SK-N-SH (cell line): ENCODE measurements at regions not wholly inside any gene's neighbourhood (a gene's known extent, or its start where the extent isn't known, plus 50 kb on each side); places are given as distances from the start of the nearest gene placed in this dataset.

ENCODE experiments used
- CHD2 ChIP-seq: fragments of 150-350 bp; IDR thresholded peaks from 2 replicates; pipeline ENCODE4 v1.6.1; 2018; ENCODE audit warnings: low read length; ENCODE audit not compliant: partially characterized antibody
- CTCF ChIP-seq: fragments of 200-600 bp; sonication (generic); IDR thresholded peaks from 2 replicates; pipeline ENCODE4 v1.6.1; 2017; ENCODE audit warnings: antibody characterized with exemption, mild to moderate bottlenecking, moderate library complexity
- EP300 ChIP-seq, 2 experiments: IDR thresholded peaks; 2 replicates each; pipeline versions ENCODE4 v1.4.0 to v1.6.1; 2012; ENCODE audit warnings: borderline replicate concordance in 1 of 2, low read depth in 1 of 2, low read length in 1 of 2
- FOXM1 ChIP-seq: IDR thresholded peaks from 2 replicates; pipeline ENCODE4 v1.4.0; 2012; ENCODE audit warnings: low read depth, mild to moderate bottlenecking
- MAX ChIP-seq: IDR thresholded peaks from 2 replicates; pipeline ENCODE4 v1.4.0; 2012; ENCODE audit warnings: low read depth
- NRF1 ChIP-seq: IDR thresholded peaks from 2 replicates; pipeline ENCODE4 v1.6.1; 2012; ENCODE audit warnings: low read depth, mild to moderate bottlenecking, low read length
- PBX3 ChIP-seq: IDR thresholded peaks from 2 replicates; pipeline ENCODE4; 2012
- POLR2AphosphoS5 ChIP-seq: IDR thresholded peaks from 2 replicates; pipeline ENCODE4 v1.6.1; 2012; ENCODE audit warnings: low read depth, low read length
- RCOR1 ChIP-seq: fragments of 150-350 bp; IDR thresholded peaks from 2 replicates; pipeline ENCODE4 v1.6.1; 2017; ENCODE audit warnings: antibody characterized with exemption, low read length
- RFX5 ChIP-seq: IDR thresholded peaks from 2 replicates; pipeline ENCODE4 v1.6.1; 2012; ENCODE audit warnings: mild to moderate bottlenecking, improper control_type of control experiment, low read length
- YY1 ChIP-seq: IDR thresholded peaks from 2 replicates; pipeline ENCODE4 v1.4.0; 2012; ENCODE audit warnings: low read depth, mild to moderate bottlenecking
- TF ChIP-seq, protein P1 (sequence below): fragments of 150-350 bp; IDR thresholded peaks from 2 replicates; pipeline ENCODE4 v1.6.1; 2017; ENCODE audit warnings: antibody characterized with exemption, low read length, low read depth, borderline replicate concordance

- TF ChIP-seq EP300 (IDR thresholded peaks at IDR 0.05; ENCODE audit: borderline replicate concordance in 1 of 2, low read depth in 1 of 2, low read length in 1 of 2) (no peak), POLR2AphosphoS5 (no peak), CTCF (no peak), MAX (no peak), FOXM1 (no peak), CHD2 (no peak), RCOR1 (no peak), YY1 (no peak), NRF1 (no peak), RFX5 (no peak), PBX3 (no peak)
- TF ChIP-seq, protein P1, sequence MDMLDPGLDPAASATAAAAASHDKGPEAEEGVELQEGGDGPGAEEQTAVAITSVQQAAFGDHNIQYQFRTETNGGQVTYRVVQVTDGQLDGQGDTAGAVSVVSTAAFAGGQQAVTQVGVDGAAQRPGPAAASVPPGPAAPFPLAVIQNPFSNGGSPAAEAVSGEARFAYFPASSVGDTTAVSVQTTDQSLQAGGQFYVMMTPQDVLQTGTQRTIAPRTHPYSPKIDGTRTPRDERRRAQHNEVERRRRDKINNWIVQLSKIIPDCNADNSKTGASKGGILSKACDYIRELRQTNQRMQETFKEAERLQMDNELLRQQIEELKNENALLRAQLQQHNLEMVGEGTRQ, result no peak
Measured at GRCh38 chr5:82719368-82719767, 357.8 kb downstream of the TMEM167A start.
